ENCODE measurements at regions not wholly inside any gene's neighbourhood (a gene's known extent, or its start where the extent isn't known, plus 50 kb on each side); places are given as distances from the start of the nearest gene placed in this dataset.

DNA sequence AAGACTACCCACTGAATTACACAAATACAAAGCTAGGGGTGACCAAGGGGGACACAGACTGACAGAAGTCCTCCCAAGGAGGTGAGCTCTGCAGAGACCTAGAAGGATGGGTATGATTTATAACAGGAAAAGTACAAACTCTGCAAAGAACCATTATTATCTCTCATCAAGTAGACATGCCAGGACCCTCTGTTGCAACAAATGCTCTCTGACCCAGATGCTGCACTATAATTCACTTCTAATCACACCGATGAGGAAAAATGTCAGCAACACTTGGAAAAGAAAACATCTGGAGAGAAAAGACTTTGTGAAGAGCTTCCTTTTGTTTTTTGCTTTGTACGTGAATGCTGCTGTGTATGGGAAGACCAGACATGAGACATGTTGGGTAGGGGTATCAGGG lies 178.3 kb upstream of the PDE1C start:
- Histone ChIP-seq H3K4me1 (ENCODE audit: low read length) (no peaks in the 10 kb centered on the region), H2AFZ (ENCODE audit: low read length) (no peak overlapping the region), H3K9me2 (replicated peaks; ENCODE audit: insufficient read depth, low read length) (no peaks in the 10 kb centered on the region), H3K4me2 (ENCODE audit: low read depth, low read length, poor library complexity, severe bottlenecking) (no peak overlapping the region), H3K27me3 (ENCODE audit: low read length) (no peaks in the 10 kb centered on the region), H3K9me3 (ENCODE audit: low read length) (no peaks in the 10 kb centered on the region), H3K79me2 (ENCODE audit: low read length) (no peaks in the 10 kb centered on the region), H3K9ac (ENCODE audit: low read length) (no peak overlapping the region), H3K36me3 (ENCODE audit: insufficient read depth, low read length) (no peaks in the 10 kb centered on the region), H3K4me3 (ENCODE audit: low read length) (no peak overlapping the region), H4K20me1 (ENCODE audit: insufficient read depth, low read depth, low read length) (no peaks in the 10 kb centered on the region), H3K27ac (ENCODE audit: low read length) (no peak overlapping the region)
- no peak for DNase-seq

- no peaks in the 10 kb centered on the region for H3K9me3 ChIP-seq (ENCODE audit: low read length)
- H3K4me2 ChIP-seq (ENCODE audit: low read depth, low read length, poor library complexity, severe bottlenecking): no peak overlapping the region
- H4K20me1 ChIP-seq (ENCODE audit: insufficient read depth, low read depth, low read length): no peaks in the 10 kb centered on the region
- H3K9me2 ChIP-seq (replicated peaks; ENCODE audit: insufficient read depth, low read length): no peaks in the 10 kb centered on the region
- H2AFZ ChIP-seq (ENCODE audit: low read length): no peak overlapping the region
- no peak overlapping the region for H3K4me3 ChIP-seq (ENCODE audit: low read length)
- no peaks in the 10 kb centered on the region for H3K4me1 ChIP-seq (ENCODE audit: low read length)
- no peak overlapping the region for H3K27ac ChIP-seq (ENCODE audit: low read length)
- no peak for DNase-seq
- H3K36me3 ChIP-seq (ENCODE audit: insufficient read depth, low read length): no peaks in the 10 kb centered on the region
- H3K27me3 ChIP-seq (ENCODE audit: low read length): no peaks in the 10 kb centered on the region
- H3K79me2 ChIP-seq (ENCODE audit: low read length): no peaks in the 10 kb centered on the region
- no peak overlapping the region for H3K9ac ChIP-seq (ENCODE audit: low read length)
These were observed 174.7 kb upstream of the PDE1C start for GRCh38 chr7:32244806-32245345.

DNA sequence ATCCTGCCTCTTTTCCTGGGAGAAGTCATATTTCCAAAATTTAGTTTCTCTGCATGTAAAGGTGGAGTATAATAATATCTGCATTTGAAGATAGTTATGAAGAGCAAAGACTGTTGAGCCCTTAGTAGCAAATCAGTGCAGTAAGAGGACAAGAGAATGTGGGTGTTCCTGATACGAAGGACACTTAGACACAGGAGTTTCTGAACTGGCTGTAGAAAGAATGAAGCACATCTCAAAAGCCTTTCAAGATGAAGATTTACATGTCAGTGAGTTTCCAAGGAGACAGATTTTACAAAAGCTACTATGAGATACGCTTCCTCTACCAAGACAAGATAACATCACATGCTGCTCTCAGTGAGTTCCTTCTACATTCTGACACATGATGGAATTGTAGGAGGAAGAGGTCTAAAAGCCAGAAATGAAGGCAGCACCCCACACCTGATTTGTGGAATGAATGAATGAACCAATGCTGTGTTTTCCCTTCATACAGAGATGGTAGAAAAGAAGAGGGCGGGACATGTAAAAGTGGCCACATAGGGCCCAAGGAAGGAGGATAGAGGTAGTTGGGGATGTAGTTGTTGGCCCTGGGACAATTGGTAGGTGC lies 173.6 kb upstream of the PDE1C start:
- DNase-seq: no peak
- no peaks in the 10 kb centered on the region for H3K27me3 ChIP-seq (ENCODE audit: low read length)
- H3K79me2 ChIP-seq (ENCODE audit: low read length): no peaks in the 10 kb centered on the region
- no peak overlapping the region for H3K4me2 ChIP-seq (ENCODE audit: low read depth, low read length, poor library complexity, severe bottlenecking)
- H2AFZ ChIP-seq (ENCODE audit: low read length): no peak overlapping the region
- H3K9me3 ChIP-seq (ENCODE audit: low read length): no peaks in the 10 kb centered on the region
- no peak overlapping the region for H3K27ac ChIP-seq (ENCODE audit: low read length)
- no peak overlapping the region for H3K4me3 ChIP-seq (ENCODE audit: low read length)
- H3K9ac ChIP-seq (ENCODE audit: low read length): no peak overlapping the region
- no peaks in the 10 kb centered on the region for H3K9me2 ChIP-seq (replicated peaks; ENCODE audit: insufficient read depth, low read length)
- H4K20me1 ChIP-seq (ENCODE audit: insufficient read depth, low read depth, low read length): no peaks in the 10 kb centered on the region
- no peaks in the 10 kb centered on the region for H3K4me1 ChIP-seq (ENCODE audit: low read length)
- H3K36me3 ChIP-seq (ENCODE audit: insufficient read depth, low read length): no peaks in the 10 kb centered on the region

DNA sequence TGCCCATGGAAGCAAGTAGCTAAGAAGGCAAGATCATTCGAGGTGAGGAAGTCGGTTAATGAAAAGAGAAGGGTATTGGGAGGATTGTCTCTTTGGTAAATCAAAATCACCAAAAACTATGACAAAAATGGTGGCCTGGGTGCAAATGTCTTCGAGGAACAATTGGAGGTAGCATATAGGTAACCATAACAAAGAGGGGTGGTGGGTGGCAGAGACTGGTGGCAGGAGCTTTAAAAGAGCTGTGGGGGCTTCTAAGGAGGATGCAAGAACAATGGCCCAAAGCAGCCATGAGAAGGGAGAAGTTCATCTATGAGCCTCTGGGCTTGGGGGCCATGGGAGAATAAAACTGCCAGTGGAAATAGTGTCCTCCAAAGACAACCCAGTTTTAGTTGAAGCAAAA lies 172.2 kb upstream of the PDE1C start:
- Histone ChIP-seq H3K9ac (ENCODE audit: low read length) (no peak overlapping the region), H2AFZ (ENCODE audit: low read length) (no peak overlapping the region), H3K27ac (ENCODE audit: low read length) (no peak overlapping the region), H3K79me2 (ENCODE audit: low read length) (no peaks in the 10 kb centered on the region), H3K4me2 (ENCODE audit: low read depth, low read length, poor library complexity, severe bottlenecking) (no peak overlapping the region), H4K20me1 (ENCODE audit: insufficient read depth, low read depth, low read length) (no peaks in the 10 kb centered on the region), H3K4me1 (ENCODE audit: low read length) (no peaks in the 10 kb centered on the region), H3K9me2 (replicated peaks; ENCODE audit: insufficient read depth, low read length) (no peaks in the 10 kb centered on the region), H3K36me3 (ENCODE audit: insufficient read depth, low read length) (no peaks in the 10 kb centered on the region), H3K4me3 (ENCODE audit: low read length) (no peak overlapping the region), H3K27me3 (ENCODE audit: low read length) (no peaks in the 10 kb centered on the region), H3K9me3 (ENCODE audit: low read length) (no peaks in the 10 kb centered on the region)
- no peak for DNase-seq

- Histone ChIP-seq H2AFZ (ENCODE audit: low read length) (no peak overlapping the region), H3K79me2 (ENCODE audit: low read length) (no peaks in the 10 kb centered on the region), H3K4me1 (ENCODE audit: low read length) (no peaks in the 10 kb centered on the region), H3K9ac (ENCODE audit: low read length) (no peak overlapping the region), H3K27ac (ENCODE audit: low read length) (no peak overlapping the region), H3K27me3 (ENCODE audit: low read length) (no peaks in the 10 kb centered on the region), H3K9me3 (ENCODE audit: low read length) (no peaks in the 10 kb centered on the region), H3K9me2 (replicated peaks; ENCODE audit: insufficient read depth, low read length) (no peaks in the 10 kb centered on the region), H4K20me1 (ENCODE audit: insufficient read depth, low read depth, low read length) (no peaks in the 10 kb centered on the region), H3K4me2 (ENCODE audit: low read depth, low read length, poor library complexity, severe bottlenecking) (no peak overlapping the region), H3K36me3 (ENCODE audit: insufficient read depth, low read length) (no peaks in the 10 kb centered on the region), H3K4me3 (ENCODE audit: low read length) (no peak overlapping the region)
- DNase-seq: no peak
These were observed 171.4 kb upstream of the PDE1C start for GRCh38 chr7:32241636-32242035.

- Histone ChIP-seq H3K79me2 (ENCODE audit: low read length) (no peaks in the 10 kb centered on the region), H4K20me1 (ENCODE audit: insufficient read depth, low read depth, low read length) (no peaks in the 10 kb centered on the region), H3K9ac (ENCODE audit: low read length) (no peak overlapping the region), H3K4me1 (ENCODE audit: low read length) (no peaks in the 10 kb centered on the region), H3K4me3 (ENCODE audit: low read length) (no peak overlapping the region), H2AFZ (ENCODE audit: low read length) (no peak overlapping the region), H3K9me3 (ENCODE audit: low read length) (peaks cover 4% of the 10 kb centered on the region), H3K36me3 (ENCODE audit: insufficient read depth, low read length) (no peaks in the 10 kb centered on the region), H3K27ac (ENCODE audit: low read length) (no peak overlapping the region), H3K4me2 (ENCODE audit: low read depth, low read length, poor library complexity, severe bottlenecking) (no peak overlapping the region), H3K9me2 (replicated peaks; ENCODE audit: insufficient read depth, low read length) (no peaks in the 10 kb centered on the region), H3K27me3 (ENCODE audit: low read length) (no peaks in the 10 kb centered on the region)
- DNase-seq: no peak
These were observed 169.6 kb upstream of the PDE1C start for GRCh38 chr7:32239764-32240163.

DNA sequence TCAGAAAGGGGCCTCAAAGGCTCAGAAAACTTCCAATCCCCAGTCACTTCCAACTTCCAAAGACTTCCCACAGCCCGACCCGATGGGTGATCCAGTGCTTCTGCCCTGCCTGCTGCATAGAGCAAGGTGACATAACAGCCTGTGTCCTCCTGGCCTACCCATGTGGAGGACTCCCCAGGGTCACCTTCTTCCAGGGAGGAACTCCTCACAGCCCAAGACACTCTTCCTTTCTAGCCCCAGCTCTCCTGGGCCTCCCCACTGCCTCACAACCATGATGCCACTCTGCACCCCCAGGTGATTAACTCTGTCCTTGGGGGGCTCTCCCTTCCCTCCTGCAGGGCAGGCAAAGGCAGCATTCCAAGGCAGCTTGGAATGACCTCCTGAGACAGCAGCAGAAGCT lies 158.4 kb upstream of the PDE1C start:
- H3K9me3 ChIP-seq (ENCODE audit: low read length): no peaks in the 10 kb centered on the region
- H3K4me1 ChIP-seq (ENCODE audit: low read length): no peaks in the 10 kb centered on the region
- H3K9ac ChIP-seq (ENCODE audit: low read length): no peak overlapping the region
- no peak overlapping the region for H3K27ac ChIP-seq (ENCODE audit: low read length)
- no peak overlapping the region for H2AFZ ChIP-seq (ENCODE audit: low read length)
- no peaks in the 10 kb centered on the region for H3K27me3 ChIP-seq (ENCODE audit: low read length)
- H3K9me2 ChIP-seq (replicated peaks; ENCODE audit: insufficient read depth, low read length): no peaks in the 10 kb centered on the region
- no peak for DNase-seq
- no peak overlapping the region for H3K4me2 ChIP-seq (ENCODE audit: low read depth, low read length, poor library complexity, severe bottlenecking)
- no peak overlapping the region for H3K4me3 ChIP-seq (ENCODE audit: low read length)
- H3K79me2 ChIP-seq (ENCODE audit: low read length): no peaks in the 10 kb centered on the region
- no peaks in the 10 kb centered on the region for H3K36me3 ChIP-seq (ENCODE audit: insufficient read depth, low read length)
- H4K20me1 ChIP-seq (ENCODE audit: insufficient read depth, low read depth, low read length): no peaks in the 10 kb centered on the region

DNA sequence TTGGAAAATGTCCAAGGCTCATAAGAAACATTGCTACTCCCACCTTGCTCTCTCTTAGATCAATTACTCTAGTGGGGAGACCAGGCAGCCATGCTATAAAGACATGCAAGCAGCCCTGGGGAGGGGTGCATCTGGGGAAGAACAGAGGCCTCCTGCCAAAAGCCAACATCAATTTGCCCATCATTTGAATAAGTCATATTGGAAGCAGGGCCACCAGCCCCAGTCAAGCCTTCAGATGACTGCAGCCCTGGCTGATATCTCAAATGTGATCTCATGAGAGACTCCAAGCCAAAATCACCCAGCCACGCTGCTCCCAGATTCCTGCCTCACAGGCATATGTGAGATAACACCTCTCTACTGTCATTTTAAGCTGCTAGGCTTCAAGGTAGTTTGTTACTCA lies 157.5 kb upstream of the PDE1C start:
- no peak overlapping the region for H3K27ac ChIP-seq (ENCODE audit: low read length)

More for the DNA sequence above, 157.5 kb upstream of the PDE1C start:
- no peaks in the 10 kb centered on the region for H3K9me3 ChIP-seq (ENCODE audit: low read length)
- no peaks in the 10 kb centered on the region for H3K9me2 ChIP-seq (replicated peaks; ENCODE audit: insufficient read depth, low read length)
- H2AFZ ChIP-seq (ENCODE audit: low read length): no peak overlapping the region
- H3K79me2 ChIP-seq (ENCODE audit: low read length): no peaks in the 10 kb centered on the region
- H3K9ac ChIP-seq (ENCODE audit: low read length): no peak overlapping the region
- H4K20me1 ChIP-seq (ENCODE audit: insufficient read depth, low read depth, low read length): no peaks in the 10 kb centered on the region
- no peaks in the 10 kb centered on the region for H3K4me1 ChIP-seq (ENCODE audit: low read length)
- no peaks in the 10 kb centered on the region for H3K27me3 ChIP-seq (ENCODE audit: low read length)
- no peaks in the 10 kb centered on the region for H3K36me3 ChIP-seq (ENCODE audit: insufficient read depth, low read length)
- H3K4me2 ChIP-seq (ENCODE audit: low read depth, low read length, poor library complexity, severe bottlenecking): no peak overlapping the region
- H3K4me3 ChIP-seq (ENCODE audit: low read length): no peak overlapping the region
- no peak for DNase-seq

Data from Karpas-422 (cell line).